ENCODE measurements at regions not wholly inside any gene's neighbourhood (a gene's known extent, or its start where the extent isn't known, plus 50 kb on each side); places are given as distances from the start of the nearest gene placed in this dataset.

- no peak for DNase-seq
- no peak overlapping the region for H3K4me3 ChIP-seq
- H3K4me1 ChIP-seq: peaks cover 0 to 5% (median 0%) of the 10 kb centered on the region in 4 donors
- intact Hi-C loops (cut with DNase I): no loop called here
- no peaks in the 10 kb centered on the region for H3K9me3 ChIP-seq
- no peak for TF ChIP-seq CTCF (IDR thresholded peaks at IDR 0.05)
- TF ChIP-seq POLR2A (IDR thresholded peaks at IDR 0.05): no peak
- TF ChIP-seq EP300 (IDR thresholded peaks at IDR 0.05): no peak
- no peak for TF ChIP-seq POLR2AphosphoS5 (IDR thresholded peaks at IDR 0.05)
- no peak overlapping the region for H3K27ac ChIP-seq
- 77 to 87% methylated on average over 2 of the region's 2 CpGs for WGBS, 2 donors
- no peaks in the 10 kb centered on the region for H3K36me3 ChIP-seq
- no peaks in the 10 kb centered on the region for H3K27me3 ChIP-seq
Observed at GRCh38 chr20:22740829-22741228, 156.5 kb upstream of the FOXA2 start.

GRCh38 chr20:22744341-22745193 is 160.2 kb upstream of the FOXA2 start:
- 22 to 43% methylated on average over 2 of the region's 2 CpGs for WGBS, 2 donors
- H3K4me3 ChIP-seq: no peak overlapping the region
- no peak overlapping the region for H3K27ac ChIP-seq
- no peak for TF ChIP-seq POLR2A (IDR thresholded peaks at IDR 0.05)
- no peak for TF ChIP-seq POLR2AphosphoS5 (IDR thresholded peaks at IDR 0.05)
- no peak for TF ChIP-seq EP300 (IDR thresholded peaks at IDR 0.05)
- TF ChIP-seq CTCF (IDR thresholded peaks at IDR 0.05): no peak
- intact Hi-C loops (cut with DNase I): no loop called here
- peaks cover 0 to 5% (median 0%) of the 10 kb centered on the region in 4 donors for H3K4me1 ChIP-seq
- H3K9me3 ChIP-seq: no peaks in the 10 kb centered on the region
- DNase-seq: no peak
- no peaks in the 10 kb centered on the region for H3K27me3 ChIP-seq
- no peaks in the 10 kb centered on the region for H3K36me3 ChIP-seq

- no peak for TF ChIP-seq CTCF (IDR thresholded peaks at IDR 0.05)
- TF ChIP-seq POLR2A (IDR thresholded peaks at IDR 0.05): no peak
- TF ChIP-seq EP300 (IDR thresholded peaks at IDR 0.05): no peak
- TF ChIP-seq POLR2AphosphoS5 (IDR thresholded peaks at IDR 0.05): no peak
- intact Hi-C loops (cut with DNase I): no loop called here
- Histone ChIP-seq H3K9me3 (no peaks in the 10 kb centered on the region), H3K4me3 (no peak overlapping the region), H3K27ac (no peak overlapping the region), H3K4me1 (peaks cover 0 to 5% (median 0%) of the 10 kb centered on the region in 4 donors), H3K27me3 (no peaks in the 10 kb centered on the region), H3K36me3 (no peaks in the 10 kb centered on the region)
- no peak for DNase-seq
- WGBS, 2 donors: 26 to 65% methylated on average over 1 of the region's 1 CpG
Observed at GRCh38 chr20:22745194-22745500, 160.8 kb upstream of the FOXA2 start.

- Histone ChIP-seq H3K27me3 (no peaks in the 10 kb centered on the region), H3K27ac (no peak overlapping the region), H3K4me3 (no peak overlapping the region), H3K4me1 (peaks cover 0 to 5% (median 0%) of the 10 kb centered on the region in 4 donors), H3K9me3 (no peaks in the 10 kb centered on the region), H3K36me3 (no peaks in the 10 kb centered on the region)
- TF ChIP-seq EP300 (IDR thresholded peaks at IDR 0.05) (no peak), CTCF (IDR thresholded peaks at IDR 0.05) (no peak), POLR2AphosphoS5 (IDR thresholded peaks at IDR 0.05) (no peak), POLR2A (IDR thresholded peaks at IDR 0.05) (no peak)
- WGBS, 2 donors: 93 to 95% methylated on average over 5 of the region's 5 CpGs
- no peak for DNase-seq
- intact Hi-C loops (cut with DNase I): no loop called here
Observed at GRCh38 chr20:22746957-22747356, 162.6 kb upstream of the FOXA2 start.

- 94 to 98% methylated on average over 1 of the region's 1 CpG for WGBS, 2 donors
- Histone ChIP-seq H3K36me3 (no peaks in the 10 kb centered on the region), H3K4me3 (no peak overlapping the region), H3K27me3 (no peaks in the 10 kb centered on the region), H3K9me3 (no peaks in the 10 kb centered on the region), H3K4me1 (no peaks in the 10 kb centered on the region), H3K27ac (no peak overlapping the region)
- intact Hi-C loops (cut with DNase I): no loop called here
- DNase-seq: no peak
- TF ChIP-seq POLR2AphosphoS5 (IDR thresholded peaks at IDR 0.05): no peak
- TF ChIP-seq CTCF (IDR thresholded peaks at IDR 0.05): no peak
- no peak for TF ChIP-seq POLR2A (IDR thresholded peaks at IDR 0.05)
- TF ChIP-seq EP300 (IDR thresholded peaks at IDR 0.05): no peak
Observed at GRCh38 chr20:22752324-22752723, 168.0 kb upstream of the FOXA2 start.

Data from sigmoid colon (tissue), 6 donors.